Osteoblast (primary cell): ENCODE measurements at regions not wholly inside any gene's neighbourhood (a gene's known extent, or its start where the extent isn't known, plus 50 kb on each side); places are given as distances from the start of the nearest gene placed in this dataset.

ENCODE experiments used
- DNase-seq: peaks from one replicate; pipeline ENCODE4 v3.0.0; 2011; ENCODE audit warnings: low spot score, mixed read lengths; ENCODE audit not compliant: insufficient read length; ENCODE audit errors: missing footprints
- H2AFZ ChIP-seq: 2 replicates; pipeline ENCODE4 v1.6.0; 2011; ENCODE audit warnings: mild to moderate bottlenecking, low read length
- H3K27ac ChIP-seq: 2 replicates; pipeline ENCODE4 v1.5.1; 2011; ENCODE audit warnings: mild to moderate bottlenecking, low read depth, low read length, moderate library complexity
- H3K27me3 ChIP-seq: 2 replicates; pipeline ENCODE4 v1.6.0; 2012; ENCODE audit warnings: mild to moderate bottlenecking, control low read depth, inconsistent platforms, low read length, moderate library complexity; ENCODE audit not compliant: insufficient read depth
- H3K36me3 ChIP-seq: 2 replicates; pipeline ENCODE4 v1.5.1; 2011; ENCODE audit warnings: mild to moderate bottlenecking, low read length, control low read depth, moderate library complexity; ENCODE audit not compliant: insufficient read depth
- H3K4me1 ChIP-seq: 2 replicates; pipeline ENCODE4 v1.5.1; 2011; ENCODE audit warnings: mild to moderate bottlenecking, low read length, control low read depth, moderate library complexity; ENCODE audit not compliant: insufficient read depth
- H3K4me2 ChIP-seq: 2 replicates; pipeline ENCODE4 v1.6.0; 2011; ENCODE audit warnings: mild to moderate bottlenecking, low read length; ENCODE audit not compliant: insufficient read depth
- H3K4me3 ChIP-seq: fragments of 200-600 bp; sonication (generic); 3 replicates; pipeline ENCODE4 v1.5.1; 2012; ENCODE audit warnings: mild to moderate bottlenecking, low read length, inconsistent platforms; ENCODE audit not compliant: insufficient read depth
- H3K79me2 ChIP-seq: 2 replicates; pipeline ENCODE4 v1.6.0; 2012; ENCODE audit warnings: mild to moderate bottlenecking, low read length, control low read depth, inconsistent platforms; ENCODE audit not compliant: insufficient read depth
- H3K9me3 ChIP-seq: 2 replicates; pipeline ENCODE4 v1.5.1; 2011; ENCODE audit warnings: low read depth, low read length, control low read depth
- H4K20me1 ChIP-seq: 2 replicates; pipeline ENCODE4 v1.6.0; 2012; ENCODE audit warnings: mild to moderate bottlenecking, low read length, control low read depth; ENCODE audit not compliant: insufficient read depth
- CTCF ChIP-seq: IDR thresholded peaks from 2 replicates; pipeline ENCODE4 v1.5.1; 2011; ENCODE audit warnings: mild to moderate bottlenecking, low read depth, low read length, moderate library complexity; ENCODE audit errors: extremely low read depth

- Histone ChIP-seq H4K20me1 (no peaks in the 10 kb centered on the region), H3K36me3 (no peaks in the 10 kb centered on the region), H3K27ac (no peak overlapping the region), H2AFZ (no peak overlapping the region), H3K79me2 (no peaks in the 10 kb centered on the region), H3K4me2 (no peak overlapping the region), H3K27me3 (no peaks in the 10 kb centered on the region), H3K4me1 (no peaks in the 10 kb centered on the region), H3K9me3 (no peaks in the 10 kb centered on the region), H3K4me3 (no peak overlapping the region)
- DNase-seq = no peak
- TF ChIP-seq CTCF = no peak
Measured at GRCh38 chr14:53380867-53381225, 227.7 kb upstream of the DDHD1 start.

- no peak for TF ChIP-seq CTCF
- no peak for DNase-seq
- H3K27me3 ChIP-seq = no peaks in the 10 kb centered on the region
Measured at GRCh38 chr14:53380052-53380866, 227.1 kb upstream of the DDHD1 start.

GRCh38 chr14:53378142-53378541 is 225.0 kb upstream of the DDHD1 start:
- no peak for DNase-seq
- Histone ChIP-seq H3K4me1 (no peaks in the 10 kb centered on the region), H4K20me1 (no peaks in the 10 kb centered on the region), H3K27ac (no peak overlapping the region), H3K4me2 (no peak overlapping the region), H2AFZ (no peak overlapping the region), H3K27me3 (no peaks in the 10 kb centered on the region), H3K4me3 (no peak overlapping the region), H3K79me2 (no peaks in the 10 kb centered on the region), H3K36me3 (no peaks in the 10 kb centered on the region), H3K9me3 (no peaks in the 10 kb centered on the region)
- TF ChIP-seq CTCF = no peak

More at GRCh38 chr14:53380052-53380866, 227.1 kb upstream of the DDHD1 start:
- Histone ChIP-seq H3K9me3 (no peaks in the 10 kb centered on the region), H3K27ac (no peak overlapping the region), H3K4me1 (no peaks in the 10 kb centered on the region), H3K4me2 (no peak overlapping the region), H3K4me3 (no peak overlapping the region), H3K36me3 (no peaks in the 10 kb centered on the region), H4K20me1 (no peaks in the 10 kb centered on the region), H2AFZ (no peak overlapping the region), H3K79me2 (no peaks in the 10 kb centered on the region)

GRCh38 chr14:53376064-53376463 is 222.9 kb upstream of the DDHD1 start:
- Histone ChIP-seq H3K79me2 (no peaks in the 10 kb centered on the region), H3K9me3 (no peaks in the 10 kb centered on the region), H3K4me1 (no peaks in the 10 kb centered on the region), H4K20me1 (no peaks in the 10 kb centered on the region), H3K36me3 (no peaks in the 10 kb centered on the region), H3K4me2 (no peak overlapping the region), H3K27ac (no peak overlapping the region), H3K4me3 (no peak overlapping the region), H3K27me3 (no peaks in the 10 kb centered on the region), H2AFZ (no peak overlapping the region)
- no peak for TF ChIP-seq CTCF
- no peak for DNase-seq
